ENCODE measurements at regions not wholly inside any gene's neighbourhood (a gene's known extent, or its start where the extent isn't known, plus 50 kb on each side); places are given as distances from the start of the nearest gene placed in this dataset.

GRCh38 chr2:146414456-146414855 is 1430.4 kb upstream of the ACVR2A start:
- Histone ChIP-seq H3K27ac (ENCODE audit: low read depth, low read length) (no peak overlapping the region), H3K79me2 (ENCODE audit: insufficient read depth, low read length) (no peaks in the 10 kb centered on the region), H3K36me3 (ENCODE audit: control insufficient read depth in 1 of 2, insufficient read depth in 2 of 2, low read length in 2 of 2) (no peaks in the 10 kb centered on the region), H3K4me1 (ENCODE audit: control insufficient read depth in 1 of 2, insufficient read depth in 2 of 2, low read length in 2 of 2) (no peaks in the 10 kb centered on the region), H3K27me3 (ENCODE audit: insufficient read depth, low read length) (no peaks in the 10 kb centered on the region), H3K9me2 (ENCODE audit: insufficient read depth) (no peaks in the 10 kb centered on the region), H3K9me3 (ENCODE audit: control insufficient read depth in 1 of 2, insufficient read depth in 1 of 2, low read depth in 1 of 2, low read length in 2 of 2) (no peaks in the 10 kb centered on the region), H3K9ac (ENCODE audit: low read length) (no peak overlapping the region), H4K20me1 (ENCODE audit: insufficient read depth) (no peaks in the 10 kb centered on the region), H2AFZ (ENCODE audit: low read depth, low read length, poor library complexity, severe bottlenecking) (no peak overlapping the region), H3K4me3 (replicated peaks in 1 of 2; ENCODE audit: low read depth in 1 of 2, low read length in 2 of 2) (no peak overlapping the region), H3K4me2 (ENCODE audit: low read length) (no peak overlapping the region)
- ChIA-PET CTCF (no interaction called here), RAD21 (ENCODE audit: low non-redundant PET in 1 of 2, low total read pairs in 2 of 2, uncharacterized antibody in 2 of 2, unreplicated experiment in 2 of 2) (no interaction called here), POLR2A (no interaction called here)
- TF ChIP-seq ZFX (IDR thresholded peaks at IDR 0.05) (no peak), CEBPB (IDR thresholded peaks at IDR 0.05; ENCODE audit: low read depth) (no peak), CTCF (IDR thresholded peaks at IDR 0.05 in 2 of 3, conservative IDR thresholded peaks at IDR 0.05 in 1 of 3; ENCODE audit: borderline replicate concordance in 1 of 3, insufficient read depth in 1 of 3, low read depth in 2 of 3, low read length in 2 of 3) (no peak), FOSL1 (IDR thresholded peaks at IDR 0.05; ENCODE audit: low read depth) (no peak), ATF3 (IDR thresholded peaks at IDR 0.05) (no peak), SIN3A (IDR thresholded peaks at IDR 0.05; ENCODE audit: low read depth) (no peak), ZBTB33 (IDR thresholded peaks at IDR 0.05; ENCODE audit: extremely low read depth, insufficient replicate concordance, low read length) (no peak), POLR2AphosphoS5 (IDR thresholded peaks at IDR 0.05; ENCODE audit: low read depth, low read length) (no peak), MAX (IDR thresholded peaks at IDR 0.05) (no peak), TCF7L2 (IDR thresholded peaks at IDR 0.05; ENCODE audit: borderline replicate concordance, extremely low read depth, insufficient read depth, insufficient read length) (no peak)
- intact Hi-C loops (cut with micrococcal nuclease), result no loop called here
- no TSS peak for BruUV-seq (replicated peaks)
- DNase-seq (ENCODE audit: low read depth, low spot score) (no peak), ATAC-seq (no peak)
